ENCODE measurements at regions not wholly inside any gene's neighbourhood (a gene's known extent, or its start where the extent isn't known, plus 50 kb on each side); places are given as distances from the start of the nearest gene placed in this dataset.

DNA sequence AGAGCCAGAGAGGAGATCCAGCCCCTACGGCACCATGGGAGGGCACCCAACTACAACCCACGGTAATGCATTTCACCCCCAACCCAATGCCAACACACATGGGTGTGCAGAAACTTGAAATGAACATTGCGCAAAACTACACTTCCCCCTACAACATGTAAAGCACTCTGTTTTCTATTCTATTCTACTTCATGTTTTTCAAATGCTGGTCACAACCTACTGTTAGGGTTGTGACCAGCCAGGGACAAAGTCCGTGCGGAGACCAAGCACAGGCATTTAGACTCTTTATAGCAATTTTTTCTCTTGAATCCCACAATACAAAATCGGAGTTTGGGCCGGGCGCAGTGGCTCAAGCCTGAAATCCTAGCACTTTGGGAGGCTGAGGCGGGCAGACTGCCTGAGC, 90.6 kb downstream of the MRPL14 start:
- TF ChIP-seq, protein P1, sequence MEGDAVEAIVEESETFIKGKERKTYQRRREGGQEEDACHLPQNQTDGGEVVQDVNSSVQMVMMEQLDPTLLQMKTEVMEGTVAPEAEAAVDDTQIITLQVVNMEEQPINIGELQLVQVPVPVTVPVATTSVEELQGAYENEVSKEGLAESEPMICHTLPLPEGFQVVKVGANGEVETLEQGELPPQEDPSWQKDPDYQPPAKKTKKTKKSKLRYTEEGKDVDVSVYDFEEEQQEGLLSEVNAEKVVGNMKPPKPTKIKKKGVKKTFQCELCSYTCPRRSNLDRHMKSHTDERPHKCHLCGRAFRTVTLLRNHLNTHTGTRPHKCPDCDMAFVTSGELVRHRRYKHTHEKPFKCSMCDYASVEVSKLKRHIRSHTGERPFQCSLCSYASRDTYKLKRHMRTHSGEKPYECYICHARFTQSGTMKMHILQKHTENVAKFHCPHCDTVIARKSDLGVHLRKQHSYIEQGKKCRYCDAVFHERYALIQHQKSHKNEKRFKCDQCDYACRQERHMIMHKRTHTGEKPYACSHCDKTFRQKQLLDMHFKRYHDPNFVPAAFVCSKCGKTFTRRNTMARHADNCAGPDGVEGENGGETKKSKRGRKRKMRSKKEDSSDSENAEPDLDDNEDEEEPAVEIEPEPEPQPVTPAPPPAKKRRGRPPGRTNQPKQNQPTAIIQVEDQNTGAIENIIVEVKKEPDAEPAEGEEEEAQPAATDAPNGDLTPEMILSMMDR (IDR thresholded peaks at IDR 0.05; ENCODE audit: extremely low read depth, insufficient read depth, missing control alignments) = no peak
- in situ Hi-C loops (cut with MboI; ENCODE audit: low pct_unique_long_range_greater_than_20kb, low sequenced_read_pairs, unreplicated experiment) = no loop called here
- no peak for DNase-seq (ENCODE audit: low spot score)

DNA sequence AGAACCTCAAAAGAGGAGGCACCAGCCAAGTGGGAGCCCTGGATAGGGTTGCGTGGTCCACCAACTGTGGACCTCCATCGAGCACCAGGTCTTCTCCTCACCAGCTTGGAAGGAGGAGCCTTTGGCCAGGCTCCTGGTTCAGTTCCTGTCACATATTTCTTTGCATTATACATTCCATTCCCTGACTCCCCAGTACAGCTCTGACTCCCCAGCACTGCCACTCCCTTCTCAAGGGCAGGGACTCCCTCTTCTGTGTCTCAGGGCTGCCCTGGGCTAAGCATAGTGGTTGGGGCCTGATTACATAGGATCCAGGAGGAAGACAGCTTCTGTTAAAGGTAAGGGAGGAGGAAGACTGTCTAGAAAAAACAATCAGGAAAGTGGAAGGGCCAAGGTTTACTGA, 91.1 kb downstream of the MRPL14 start:
- in situ Hi-C loops (cut with MboI; ENCODE audit: low pct_unique_long_range_greater_than_20kb, low sequenced_read_pairs, unreplicated experiment) = no loop called here
- DNase-seq (ENCODE audit: low spot score) = no peak
- TF ChIP-seq, protein P1 (IDR thresholded peaks at IDR 0.05; ENCODE audit: extremely low read depth, insufficient read depth, missing control alignments) = no peak

- in situ Hi-C loops (cut with MboI; ENCODE audit: low pct_unique_long_range_greater_than_20kb, low sequenced_read_pairs, unreplicated experiment) = no loop called here
- DNase-seq (ENCODE audit: low spot score) = no peak
- TF ChIP-seq, protein P1 (IDR thresholded peaks at IDR 0.05; ENCODE audit: extremely low read depth, insufficient read depth, missing control alignments) = no peak
Observed at GRCh38 chr6:44035621-44036020, 91.6 kb downstream of the MRPL14 start.

DNA sequence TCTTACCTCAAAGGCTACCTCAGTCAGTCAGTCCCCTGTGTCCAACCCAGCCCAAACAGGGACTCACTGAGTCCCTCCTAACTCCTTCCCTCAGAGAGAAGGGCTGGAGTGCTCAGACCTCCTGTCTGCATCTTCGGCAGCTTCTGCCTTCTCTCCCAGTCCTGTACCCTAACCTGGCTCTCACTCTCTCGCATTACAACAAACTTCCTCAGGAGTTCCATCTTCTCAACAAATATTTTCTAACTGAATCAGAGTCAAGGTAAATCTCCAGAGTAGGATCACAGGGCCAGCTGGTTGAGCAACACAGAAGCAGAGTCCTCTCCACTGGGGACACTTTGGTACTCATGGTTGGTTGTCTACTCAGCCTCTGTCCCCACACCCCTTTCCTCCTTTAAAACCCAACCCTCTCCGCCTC, 92.3 kb downstream of the MRPL14 start:
- no peak for DNase-seq (ENCODE audit: low spot score)
- in situ Hi-C loops (cut with MboI; ENCODE audit: low pct_unique_long_range_greater_than_20kb, low sequenced_read_pairs, unreplicated experiment) = no loop called here
- TF ChIP-seq, protein P1 (IDR thresholded peaks at IDR 0.05; ENCODE audit: extremely low read depth, insufficient read depth, missing control alignments) = no peak

DNA sequence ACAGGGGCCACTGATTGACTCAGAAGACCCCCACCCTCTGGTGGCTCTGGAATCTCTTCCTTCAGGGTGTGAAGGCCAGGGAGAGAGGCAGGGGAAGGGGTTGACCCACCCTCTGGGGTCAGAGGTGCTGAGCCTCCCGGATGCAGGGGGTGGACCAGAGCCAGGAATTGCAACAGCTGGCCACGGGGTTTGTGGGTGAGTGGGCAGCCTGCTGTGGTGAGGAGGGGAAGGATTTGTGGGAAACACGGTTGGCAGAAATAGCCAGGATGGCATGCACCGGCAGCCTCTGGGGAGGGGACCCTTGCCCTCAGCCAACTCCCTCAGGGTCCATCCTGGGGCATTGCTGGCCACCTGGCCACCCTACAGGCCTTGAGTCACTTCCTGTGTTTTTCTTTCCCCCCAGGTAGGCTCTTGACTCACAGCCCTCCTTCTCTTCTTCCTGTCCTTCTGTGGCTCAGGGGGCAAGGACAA, 92.8 kb downstream of the MRPL14 start:
- no peak for DNase-seq (ENCODE audit: low spot score)
- TF ChIP-seq, protein P1 (IDR thresholded peaks at IDR 0.05; ENCODE audit: extremely low read depth, insufficient read depth, missing control alignments) = no peak
- in situ Hi-C loops (cut with MboI; ENCODE audit: low pct_unique_long_range_greater_than_20kb, low sequenced_read_pairs, unreplicated experiment) = no loop called here

DNA sequence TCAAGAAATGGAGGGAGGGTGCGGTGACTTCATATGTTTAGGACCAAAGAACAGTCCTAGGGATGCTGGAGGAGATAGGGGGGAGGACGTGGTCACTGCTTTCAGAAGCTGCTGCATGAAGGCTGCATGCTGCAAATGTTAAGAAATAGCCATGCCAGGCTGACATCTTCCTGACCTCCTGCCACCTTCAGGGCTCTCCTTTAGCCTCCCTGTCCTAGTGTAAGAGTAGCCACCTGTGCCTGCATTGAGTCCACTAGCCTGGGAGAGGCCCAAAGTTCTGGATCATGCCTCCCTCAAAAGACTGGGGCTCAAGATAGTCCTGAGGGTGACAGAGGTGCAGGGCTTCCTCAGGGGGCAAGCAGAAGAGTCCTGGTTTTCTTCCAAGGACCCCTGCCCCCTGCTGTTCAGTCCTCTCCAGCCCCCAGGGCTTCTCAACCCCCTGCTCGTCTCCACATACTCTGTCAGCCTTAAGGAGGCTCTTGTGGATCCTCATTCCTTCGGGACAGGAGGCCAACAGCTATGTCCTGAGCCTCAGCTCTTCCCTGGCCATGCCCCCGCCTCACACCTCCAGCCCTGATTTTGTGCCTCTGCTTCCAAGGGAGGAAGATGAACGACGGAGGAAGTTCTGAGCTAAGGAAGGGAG, 96.3 kb downstream of the MRPL14 start:
- DNase-seq (ENCODE audit: low spot score) = no peak
- TF ChIP-seq, protein P1 (IDR thresholded peaks at IDR 0.05; ENCODE audit: extremely low read depth, insufficient read depth, missing control alignments) = no peak
- in situ Hi-C loops (cut with MboI; ENCODE audit: low pct_unique_long_range_greater_than_20kb, low sequenced_read_pairs, unreplicated experiment) = no loop called here

Measured in GM13977 (cell line).